H1 (cell line): ENCODE measurements at regions not wholly inside any gene's neighbourhood (a gene's known extent, or its start where the extent isn't known, plus 50 kb on each side); places are given as distances from the start of the nearest gene placed in this dataset.

ENCODE experiments used
- CTCF ChIP-seq, 3 experiments: IDR thresholded peaks; 1 replicate in 2 of 3; 2 replicates in 1 of 3; pipeline versions ENCODE4 v1.5.1 to v1.6.1; 2011; ENCODE audit warnings: low read length in 3 of 3, mild to moderate bottlenecking in 3 of 3, inconsistent platforms in 2 of 3, low read depth in 1 of 3, moderate library complexity in 1 of 3; ENCODE audit not compliant: insufficient read depth in 1 of 3; ENCODE audit errors: control extremely low read depth in 1 of 3
- KDM1A ChIP-seq: fragments of 200-600, 300-600 bp; sonication (generic); IDR thresholded peaks from 2 replicates; pipeline ENCODE4 v1.7.1; 2016; ENCODE audit warnings: mild to moderate bottlenecking, low read length, borderline replicate concordance
- POLR2A ChIP-seq, 2 experiments: IDR thresholded peaks; 1 replicate in 1 of 2; 2 replicates in 1 of 2; pipeline ENCODE4 v1.6.1; 2011; ENCODE audit warnings: low read depth in 2 of 2, low read length in 2 of 2, mild to moderate bottlenecking in 2 of 2; ENCODE audit errors: control extremely low read depth in 1 of 2

GRCh38 chr16:80294172-80294571, 246.6 kb upstream of the DYNLRB2 start:
- TF ChIP-seq KDM1A (no peak), POLR2A (IDR thresholded peaks at IDR 0.05; ENCODE audit: control extremely low read depth in 1 of 2, low read depth in 2 of 2, low read length in 2 of 2) (no peak), CTCF (IDR thresholded peaks at IDR 0.05; ENCODE audit: control extremely low read depth in 1 of 3, insufficient read depth in 1 of 3, low read depth in 1 of 3, low read length in 3 of 3) (no peak)
